Parathyroid adenoma (tissue), 2 donors: ENCODE measurements at regions not wholly inside any gene's neighbourhood (a gene's known extent, or its start where the extent isn't known, plus 50 kb on each side); places are given as distances from the start of the nearest gene placed in this dataset.

Experiments used
- H2AFZ ChIP-seq: fragments of 300-600 bp; sonication (generic); one replicate; pipeline ENCODE4 v1.7.0; 2017; ENCODE audit warnings: antibody characterized with exemption, mild to moderate bottlenecking
- H3K27ac ChIP-seq: fragments of 300-600 bp; sonication (generic); one replicate; pipeline ENCODE4 v1.7.0; 2017
- H3K27me3 ChIP-seq: fragments of 300-600 bp; sonication (generic); one replicate; pipeline ENCODE4 v1.7.0; 2017; ENCODE audit warnings: low read length; ENCODE audit not compliant: control insufficient read depth, insufficient read depth
- H3K36me3 ChIP-seq: fragments of 300-600 bp; sonication (generic); one replicate; pipeline ENCODE4 v1.7.0; 2017; ENCODE audit warnings: low read length; ENCODE audit not compliant: control insufficient read depth, insufficient read depth
- H3K4me1 ChIP-seq: fragments of 300-600 bp; sonication (generic); one replicate; pipeline ENCODE4 v1.7.0; 2017; ENCODE audit warnings: control low read depth
- H3K4me2 ChIP-seq: fragments of 300-600 bp; sonication (generic); one replicate; pipeline ENCODE4 v1.7.0; 2017; ENCODE audit warnings: low read length
- H3K4me3 ChIP-seq: fragments of 300-600 bp; sonication (generic); one replicate; pipeline ENCODE4 v1.7.0; 2017; ENCODE audit warnings: low read depth, low read length
- H3K79me2 ChIP-seq: fragments of 300-600 bp; sonication (generic); one replicate; pipeline ENCODE4 v1.7.0; 2017; ENCODE audit warnings: control low read depth
- H3K9ac ChIP-seq: fragments of 300-600 bp; sonication (generic); one replicate; pipeline ENCODE4 v1.7.0; 2017; ENCODE audit warnings: mild to moderate bottlenecking
- H3K9me3 ChIP-seq: fragments of 300-600 bp; sonication (generic); one replicate; pipeline ENCODE4 v1.7.0; 2017; ENCODE audit warnings: low read length; ENCODE audit not compliant: control insufficient read depth
- CTCF ChIP-seq: fragments of 300-600 bp; sonication (generic); IDR thresholded peaks from one replicate; pipeline ENCODE4 v1.7.0; 2017; ENCODE audit warnings: antibody characterized with exemption, mild to moderate bottlenecking
- donor health status: primary hyperparathyroidism.

DNA sequence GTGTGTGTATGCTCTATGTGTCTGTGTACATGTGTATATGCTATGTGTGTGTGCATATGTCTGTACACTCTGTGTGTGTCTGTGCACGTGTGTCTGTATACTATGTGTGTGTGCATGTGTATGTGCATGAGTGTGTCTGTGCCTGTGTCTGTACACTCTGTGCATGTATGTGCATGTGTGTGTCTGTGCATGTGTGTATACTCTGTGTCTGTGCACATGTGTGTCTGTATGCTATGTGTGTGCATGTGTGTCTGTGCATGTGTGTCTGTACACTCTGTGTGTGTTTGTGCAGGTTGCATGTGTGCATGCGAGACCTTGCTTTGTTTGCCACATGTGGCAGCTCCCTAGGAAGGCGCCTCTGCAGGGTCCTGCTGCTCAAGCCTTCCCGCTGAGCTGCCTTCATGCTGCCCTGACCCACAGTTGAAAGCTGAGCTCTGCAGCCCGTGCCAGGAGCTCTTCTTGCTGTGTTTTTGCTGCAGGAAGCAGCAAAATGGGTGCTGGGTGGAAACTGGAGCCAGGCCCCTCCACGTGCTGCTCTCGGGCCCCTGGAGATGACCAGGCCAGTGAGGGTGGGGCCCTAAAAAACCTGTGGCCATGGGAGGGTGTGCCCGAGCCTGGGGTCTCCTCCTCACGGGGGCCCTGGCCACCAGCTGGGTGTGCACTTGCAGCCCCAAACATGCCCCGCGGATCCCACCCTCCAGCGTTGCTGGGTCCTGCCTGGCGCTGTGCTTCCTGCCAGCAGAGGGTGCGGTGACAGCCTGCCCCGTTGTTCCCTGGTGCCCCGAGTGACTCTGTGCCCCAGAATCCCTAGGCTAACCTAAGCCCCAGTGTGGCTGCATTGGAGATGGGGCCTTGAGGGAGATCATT is 109.1 kb downstream of the DACT2 start:
- Histone ChIP-seq H2AFZ (no peak overlapping the region), H3K4me2 (no peak overlapping the region), H3K27me3 (no peaks in the 10 kb centered on the region), H3K9ac (no peak overlapping the region), H3K36me3 (no peaks in the 10 kb centered on the region), H3K27ac (no peak overlapping the region), H3K4me3 (no peak overlapping the region), H3K79me2 (no peaks in the 10 kb centered on the region), H3K9me3 (no peaks in the 10 kb centered on the region), H3K4me1 (no peaks in the 10 kb centered on the region)
- no peak for TF ChIP-seq CTCF

DNA sequence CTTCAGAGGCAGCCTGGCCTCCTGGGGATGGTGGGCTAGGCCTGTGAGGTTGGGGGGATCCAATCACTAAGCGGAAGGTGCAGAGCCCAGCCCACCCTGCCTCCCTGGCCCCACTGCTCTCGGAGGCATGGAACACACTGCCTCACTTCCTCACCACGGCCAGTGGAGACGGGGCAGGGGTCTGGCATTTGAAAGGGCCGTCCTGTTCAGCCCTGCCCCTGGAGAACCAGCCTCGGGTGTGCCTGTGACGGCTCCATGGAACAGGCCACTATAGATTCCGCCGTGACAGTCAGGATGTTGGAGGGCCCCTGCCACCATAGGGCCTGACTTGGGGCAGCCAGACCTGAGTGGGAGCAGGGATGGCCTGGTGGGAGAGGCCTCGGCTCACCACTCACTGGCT is 110.2 kb downstream of the DACT2 start:
- Histone ChIP-seq H3K4me1 (no peaks in the 10 kb centered on the region), H3K27me3 (no peaks in the 10 kb centered on the region), H3K9ac (no peak overlapping the region), H3K4me2 (no peak overlapping the region), H3K27ac (no peak overlapping the region), H3K9me3 (no peaks in the 10 kb centered on the region), H2AFZ (no peak overlapping the region), H3K36me3 (no peaks in the 10 kb centered on the region), H3K4me3 (no peak overlapping the region), H3K79me2 (no peaks in the 10 kb centered on the region)
- TF ChIP-seq CTCF: no peak

DNA sequence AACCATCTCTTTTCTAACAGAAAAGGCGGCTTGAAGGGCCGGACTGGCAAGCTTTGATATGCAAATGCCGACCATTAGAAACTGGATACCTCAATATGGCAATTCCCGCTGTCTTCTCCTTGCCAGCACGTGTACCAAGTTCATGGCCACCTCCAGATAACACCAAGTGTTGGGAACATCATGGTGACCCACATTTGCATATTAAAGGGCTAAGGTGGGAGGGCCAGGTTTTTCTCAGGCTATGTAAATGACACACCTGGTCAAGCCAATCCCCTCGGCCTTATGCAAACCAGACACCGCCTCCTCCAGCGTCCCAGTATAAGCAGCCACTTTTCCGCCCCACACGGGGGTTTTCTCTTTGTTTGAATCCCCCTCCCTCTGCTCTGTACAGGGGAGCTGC is 110.7 kb downstream of the DACT2 start:
- no peak overlapping the region for H3K9ac ChIP-seq
- H3K27ac ChIP-seq: no peak overlapping the region
- no peak overlapping the region for H3K4me2 ChIP-seq
- no peak for TF ChIP-seq CTCF
- H2AFZ ChIP-seq: no peak overlapping the region
- H3K4me3 ChIP-seq: no peak overlapping the region
- no peaks in the 10 kb centered on the region for H3K79me2 ChIP-seq
- H3K27me3 ChIP-seq: no peaks in the 10 kb centered on the region
- no peaks in the 10 kb centered on the region for H3K4me1 ChIP-seq
- peaks cover 3% of the 10 kb centered on the region for H3K9me3 ChIP-seq
- H3K36me3 ChIP-seq: no peaks in the 10 kb centered on the region

GRCh38 chr6:168208402-168208801 is 111.2 kb downstream of the DACT2 start:
- Histone ChIP-seq H3K4me2 (no peak overlapping the region), H3K79me2 (no peaks in the 10 kb centered on the region), H3K27me3 (no peaks in the 10 kb centered on the region), H3K4me3 (no peak overlapping the region), H3K27ac (no peak overlapping the region), H3K9me3 (peaks cover 3% of the 10 kb centered on the region), H2AFZ (no peak overlapping the region), H3K4me1 (no peaks in the 10 kb centered on the region), H3K9ac (no peak overlapping the region), H3K36me3 (no peaks in the 10 kb centered on the region)
- TF ChIP-seq CTCF: no peak
